Motor neuron (in vitro differentiated cells): ENCODE measurements at regions not wholly inside any gene's neighbourhood (a gene's known extent, or its start where the extent isn't known, plus 50 kb on each side); places are given as distances from the start of the nearest gene placed in this dataset.
"Not testable (repeated sequence)": the region's sequence is repeated elsewhere in the genome, so short reads cannot be mapped to it uniquely, and the experiment has no call there.

Source experiments
- ATAC-seq, 8 experiments: fragments of 200-7000 bp; cut with Tn5 transposase; replicated peaks in 6 of 8; 2 replicates each; pipeline ENCODE4 v1.8.0; 2021; ENCODE audit warnings: mild to moderate bottlenecking in 8 of 8, moderate library complexity in 8 of 8
- H3K27ac ChIP-seq, 2 donors: fragments of 250-450 bp; sonication (Bioruptor Pico); 2 replicates each; pipeline ENCODE4 v1.9.0; 2021; ENCODE audit warnings: antibody characterized with exemption in 2 of 2, mild to moderate bottlenecking in 2 of 2, moderate library complexity in 1 of 2
- H3K4me1 ChIP-seq, 2 donors: fragments of 250-450 bp; sonication (Bioruptor Pico); replicated peaks in 1 of 2; 2 replicates each; pipeline ENCODE4 v1.6.1; 2021; ENCODE audit warnings: antibody characterized with exemption in 2 of 2, mild to moderate bottlenecking in 2 of 2, moderate library complexity in 1 of 2
- H3K4me3 ChIP-seq, 5 donors: fragments of 250-450 bp; sonication (Bioruptor Pico); 2 replicates each; pipeline ENCODE4 v1.9.0; 2021; ENCODE audit warnings: antibody characterized with exemption in 5 of 5, mild to moderate bottlenecking in 5 of 5, moderate library complexity in 4 of 5
- WGBS, 10 experiments: fragments of 450-650 bp; shearing (Covaris generic); methylation state at CpG; one replicate each; pipeline ENCODE4 v1.0.0; 2022; 5-methylcytosine and 5-hydroxymethylcytosine counted together
- in situ Hi-C, 9 experiments: fragments of 400-800 bp; cut with MboI; loops; one replicate each; pipeline ENCODE4 v1.15.0; 2021; ENCODE audit warnings: low sequenced_read_pairs in 9 of 9, low pct_unique_long_range_greater_than_20kb in 2 of 9; ENCODE audit not compliant: unreplicated experiment in 9 of 9

DNA sequence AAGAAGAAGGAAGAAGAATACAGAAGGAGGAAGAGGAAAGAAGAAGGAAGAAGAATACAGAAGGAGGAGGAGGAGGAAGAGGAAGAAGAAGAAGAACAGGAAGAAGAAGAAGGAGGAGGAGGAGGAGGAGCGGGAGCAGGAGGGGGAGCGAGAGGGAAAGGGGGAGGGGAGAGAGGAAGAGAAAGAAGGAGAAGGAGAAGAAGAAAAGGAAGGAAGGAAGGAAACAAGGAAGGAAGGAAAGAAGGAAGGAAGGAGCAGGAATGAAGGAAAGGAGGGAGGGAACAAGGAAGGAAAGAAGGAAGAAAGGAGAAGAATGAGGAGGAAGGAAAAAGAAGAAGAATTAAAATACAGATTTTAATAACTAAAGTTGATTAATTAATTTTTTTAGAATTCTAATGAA lies 82.5 kb upstream of the PTPN13 start:
- no peak for ATAC-seq
- H3K4me3 ChIP-seq = no peak overlapping the region
- peaks cover 0 to 2% of the 10 kb centered on the region in 2 donors for H3K4me1 ChIP-seq
- in situ Hi-C loops = loop anchor here in 2 of 9 experiments (25.0 kb wide), 1 partner anchor 376 kb away; the partner anchor contains the start of gene C4orf36 (in 2 of the 2)
- WGBS, 10 experiments = 61 to 95% methylated on average over 2 of the region's 2 CpGs; no CpG with 5 or more reads in 8 of the 10 experiments
- no peak overlapping the region for H3K27ac ChIP-seq

DNA sequence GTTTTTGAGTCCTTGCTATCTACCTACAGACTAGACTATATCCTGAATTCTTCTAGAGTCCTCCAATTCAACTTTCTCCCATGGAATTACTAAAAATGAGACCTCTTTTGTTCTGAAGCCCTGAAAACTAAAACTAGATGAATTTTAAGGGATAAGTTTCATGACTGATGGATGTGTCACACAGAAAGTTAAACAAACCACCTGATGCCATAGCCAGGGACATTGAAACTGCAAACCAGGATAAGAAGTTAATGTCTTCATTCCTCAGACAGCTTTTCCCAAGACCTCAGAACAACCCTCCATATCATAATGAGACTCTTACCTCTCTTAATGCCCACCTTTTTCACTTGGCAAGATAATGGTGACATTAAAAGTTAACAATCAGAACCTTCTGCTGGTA lies 81.5 kb upstream of the PTPN13 start:
- in situ Hi-C loops = loop anchor here in 2 of 9 experiments (25.0 kb wide), 1 partner anchor 375 kb away; the partner anchor contains the start of gene C4orf36 (in 2 of the 2)
- peaks cover 0 to 2% of the 10 kb centered on the region in 2 donors for H3K4me1 ChIP-seq
- H3K27ac ChIP-seq = no peak overlapping the region
- no peak overlapping the region for H3K4me3 ChIP-seq
- ATAC-seq = no peak

GRCh38 chr4:86515963-86516362 lies 78.2 kb upstream of the PTPN13 start:
- 33 to 100% (median 83%) methylated on average over 1 of the region's 1 CpG; no CpG with 5 or more reads in 1 of the 10 experiments for WGBS, 10 experiments
- not testable (repeated sequence) for H3K4me1 ChIP-seq, H3K4me3 ChIP-seq, ATAC-seq, H3K27ac ChIP-seq
- in situ Hi-C loops = loop anchor here in 2 of 9 experiments (25.0 kb wide), 1 partner anchor 371 kb away; the partner anchor contains the start of gene C4orf36 (in 2 of the 2)

- 80 to 100% (median 100%) methylated on average over 1 to 2 of the region's 3 CpGs; no CpG with 5 or more reads in 6 of the 10 experiments for WGBS, 10 experiments
- in situ Hi-C loops = loop anchor here in 3 of 9 experiments (10.0 to 25.0 kb wide), 2 partner anchors 366 to 373 kb away; partner anchors contain the start of gene C4orf36 (in 3 of the 3)
- no peak for ATAC-seq
- H3K4me1 ChIP-seq = no peaks in the 10 kb centered on the region
- H3K27ac ChIP-seq = no peak overlapping the region
- H3K4me3 ChIP-seq = no peak overlapping the region
Observed at GRCh38 chr4:86521373-86521969, 72.6 kb upstream of the PTPN13 start.

GRCh38 chr4:86522349-86522748 lies 71.8 kb upstream of the PTPN13 start:
- ATAC-seq = peak in 1 of 8 experiments; percentile 42
- 8 to 100% (median 85%) methylated on average over 2 to 4 of the region's 4 CpGs for WGBS, 10 experiments
- no peaks in the 10 kb centered on the region for H3K4me1 ChIP-seq
- no peak overlapping the region for H3K27ac ChIP-seq
- in situ Hi-C loops = loop anchor here in 3 of 9 experiments (10.0 to 25.0 kb wide), 2 partner anchors 365 to 372 kb away; partner anchors contain the start of gene C4orf36 (in 3 of the 3)
- no peak overlapping the region for H3K4me3 ChIP-seq

DNA sequence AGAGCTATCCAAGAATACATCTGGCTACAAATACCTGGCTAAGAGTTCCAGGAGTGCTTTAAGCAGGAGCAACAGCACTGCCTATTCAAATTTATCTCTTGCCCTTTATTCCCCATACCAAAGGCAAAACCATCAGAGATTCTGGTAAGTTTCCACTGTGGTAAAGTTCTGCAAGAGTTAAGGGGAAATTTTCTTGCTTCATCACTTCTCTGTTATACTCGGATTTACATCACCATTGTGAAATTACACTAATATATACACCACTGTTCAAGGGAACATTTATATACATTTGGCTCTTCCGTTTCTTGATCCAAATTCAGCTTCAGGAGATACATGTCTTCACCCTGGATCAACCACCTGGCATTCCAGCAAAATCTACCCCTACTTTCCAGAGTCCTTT lies 70.8 kb upstream of the PTPN13 start:
- ATAC-seq = no peak
- 0 to 100% (median 90%) methylated on average over 1 to 2 of the region's 2 CpGs; no CpG with 5 or more reads in 1 of the 10 experiments for WGBS, 10 experiments
- no peak overlapping the region for H3K4me3 ChIP-seq
- no peaks in the 10 kb centered on the region for H3K4me1 ChIP-seq
- in situ Hi-C loops = loop anchor here in 3 of 9 experiments (10.0 to 25.0 kb wide), 2 partner anchors 364 to 371 kb away; partner anchors contain the start of gene C4orf36 (in 3 of the 3)
- no peak overlapping the region for H3K27ac ChIP-seq

- in situ Hi-C loops = loop anchor here in 1 of 9 experiments (10.0 kb wide), 1 partner anchor 367 kb away; the partner anchor contains the start of gene C4orf36
- not testable (repeated sequence) for ATAC-seq, H3K4me1 ChIP-seq, H3K27ac ChIP-seq, H3K4me3 ChIP-seq
- WGBS, 10 experiments = 53 to 100% (median 81%) methylated on average over 2 to 4 of the region's 4 CpGs; no CpG with 5 or more reads in 1 of the 10 experiments
Observed at GRCh38 chr4:86527713-86528112, 66.4 kb upstream of the PTPN13 start.

DNA sequence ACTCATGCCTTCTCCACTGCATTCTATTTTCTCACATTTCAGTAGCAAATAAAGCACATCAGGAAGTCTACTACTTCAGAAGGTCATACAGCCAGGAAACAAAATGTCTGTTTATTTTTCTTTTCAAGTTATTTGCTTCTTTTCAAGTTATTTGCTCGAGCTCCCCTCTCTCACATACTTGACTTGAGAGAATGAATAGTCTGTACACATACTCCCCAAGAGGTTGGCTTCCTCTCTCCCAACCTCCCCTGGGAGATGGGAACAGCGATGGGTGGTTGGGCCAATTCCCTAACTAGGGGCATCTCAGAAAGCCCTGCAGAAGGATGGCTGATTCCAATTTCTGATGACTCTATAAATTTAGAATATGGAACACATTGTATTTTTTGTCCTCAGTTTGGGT lies 64.7 kb upstream of the PTPN13 start:
- Histone ChIP-seq H3K4me1 (no peaks in the 10 kb centered on the region), H3K27ac (no peak overlapping the region), H3K4me3 (no peak overlapping the region)
- peak in 1 of 8 experiments; percentile 85 for ATAC-seq
- 50 to 100% (median 70%) methylated on average over 1 to 2 of the region's 2 CpGs; no CpG with 5 or more reads in 3 of the 10 experiments for WGBS, 10 experiments
- in situ Hi-C loops = loop anchor here in 1 of 9 experiments (10.0 kb wide), 1 partner anchor 365 kb away; the partner anchor contains the start of gene C4orf36

- WGBS, 10 experiments = 29 to 100% (median 90%) methylated on average over 1 of the region's 1 CpG; no CpG with 5 or more reads in 3 of the 10 experiments
- Histone ChIP-seq H3K4me1 (no peaks in the 10 kb centered on the region), H3K4me3 (no peak overlapping the region), H3K27ac (no peak overlapping the region)
- in situ Hi-C loops = no loop called here
- no peak for ATAC-seq
Observed at GRCh38 chr4:86530183-86530582, 63.9 kb upstream of the PTPN13 start.

DNA sequence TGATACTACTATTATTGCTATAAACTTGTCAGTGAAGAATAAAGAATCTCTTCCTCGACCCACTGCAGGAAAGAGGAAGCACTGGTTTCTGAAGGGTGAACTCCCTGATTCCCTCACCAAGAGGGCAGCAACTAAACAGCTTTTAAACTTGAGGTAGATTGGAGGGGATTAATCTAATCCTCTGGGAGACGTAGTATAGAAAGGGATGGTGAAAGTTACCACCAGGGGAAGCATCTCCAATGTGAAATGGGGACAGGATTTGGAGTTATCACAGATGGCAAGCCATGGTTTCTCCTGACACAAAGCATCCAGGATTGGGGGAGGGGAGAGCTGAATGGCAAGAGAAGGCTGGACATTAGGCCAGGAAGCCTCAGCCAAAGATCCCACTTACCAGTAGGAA lies 62.7 kb upstream of the PTPN13 start:
- no peak for ATAC-seq
- in situ Hi-C loops = no loop called here
- WGBS, 10 experiments = 20 to 100% (median 88%) methylated on average over 1 to 2 of the region's 2 CpGs; no CpG with 5 or more reads in 3 of the 10 experiments

GRCh38 chr4:86532851-86533250 lies 61.3 kb upstream of the PTPN13 start:
- no peak overlapping the region for H3K27ac ChIP-seq
- WGBS, 10 experiments = 22 to 100% (median 84%) methylated on average over 1 of the region's 1 CpG; no CpG with 5 or more reads in 2 of the 10 experiments
- ATAC-seq = no peak
- H3K4me1 ChIP-seq = no peaks in the 10 kb centered on the region
- in situ Hi-C loops = no loop called here
- no peak overlapping the region for H3K4me3 ChIP-seq

More for the DNA sequence above, 62.7 kb upstream of the PTPN13 start:
- no peak overlapping the region for H3K27ac ChIP-seq
- H3K4me3 ChIP-seq = no peak overlapping the region
- no peaks in the 10 kb centered on the region for H3K4me1 ChIP-seq

DNA sequence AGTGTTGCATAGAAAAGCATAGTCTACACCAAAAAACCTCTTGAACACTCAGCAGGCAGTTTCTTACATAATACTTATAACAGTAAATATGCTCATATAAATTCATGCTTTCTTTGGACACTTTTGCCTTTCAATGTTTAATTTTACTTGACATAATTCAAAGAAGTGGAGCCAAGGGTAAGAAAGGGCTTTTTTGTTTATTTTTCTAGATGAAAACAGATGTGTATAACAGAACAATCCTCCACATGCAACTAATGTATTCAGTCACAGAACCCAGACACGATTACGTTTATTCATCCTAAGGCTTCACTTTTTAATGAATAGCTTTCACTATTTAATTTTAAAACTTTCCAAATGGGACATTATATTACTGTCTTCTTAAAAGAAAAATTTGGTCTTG lies 58.0 kb upstream of the PTPN13 start:
- Histone ChIP-seq H3K4me3 (no peak overlapping the region), H3K4me1 (no peaks in the 10 kb centered on the region), H3K27ac (no peak overlapping the region)
- in situ Hi-C loops = no loop called here
- WGBS, 10 experiments = 6 to 100% (median 94%) methylated on average over 2 of the region's 2 CpGs
- ATAC-seq = no peak

- in situ Hi-C loops = no loop called here
- H3K27ac ChIP-seq = no peak overlapping the region
- peaks cover 0 to 11% of the 10 kb centered on the region in 2 donors for H3K4me1 ChIP-seq
- 56 to 90% (median 70%) methylated on average over 1 to 4 of the region's 4 CpGs; no CpG with 5 or more reads in 3 of the 10 experiments for WGBS, 10 experiments
- no peak overlapping the region for H3K4me3 ChIP-seq
- ATAC-seq = no peak
Observed at GRCh38 chr4:86542319-86543027, 51.6 kb upstream of the PTPN13 start.
